ENCODE measurements at regions not wholly inside any gene's neighbourhood (a gene's known extent, or its start where the extent isn't known, plus 50 kb on each side); places are given as distances from the start of the nearest gene placed in this dataset.

GRCh38 chr1:99193431-99193830 is 70.9 kb upstream of the PLPPR4 start (continued):
- TF ChIP-seq ATF3 (IDR thresholded peaks at IDR 0.05; ENCODE audit: insufficient read depth, low read depth, low read length) (no peak), HDAC2 (IDR thresholded peaks at IDR 0.05; ENCODE audit: borderline replicate concordance in 1 of 2, low read depth in 2 of 2, low read length in 2 of 2) (no peak), RXRA (IDR thresholded peaks at IDR 0.05; ENCODE audit: insufficient read depth, low read depth, low read length) (no peak), SP1 (IDR thresholded peaks at IDR 0.05; ENCODE audit: low read depth, low read length) (no peak), RFX5 (IDR thresholded peaks at IDR 0.05; ENCODE audit: borderline replicate concordance, low read depth, low read length) (no peak)
